ENCODE measurements at regions not wholly inside any gene's neighbourhood (a gene's known extent, or its start where the extent isn't known, plus 50 kb on each side); places are given as distances from the start of the nearest gene placed in this dataset.
A peak's percentile ranks its signal among the peaks of the same experiment; 100 is the strongest.

- DNase-seq (ENCODE audit: low spot score) = no peak
Measured at GRCh38 chr13:31896427-31896826, 135.1 kb upstream of the FRY start.

DNA sequence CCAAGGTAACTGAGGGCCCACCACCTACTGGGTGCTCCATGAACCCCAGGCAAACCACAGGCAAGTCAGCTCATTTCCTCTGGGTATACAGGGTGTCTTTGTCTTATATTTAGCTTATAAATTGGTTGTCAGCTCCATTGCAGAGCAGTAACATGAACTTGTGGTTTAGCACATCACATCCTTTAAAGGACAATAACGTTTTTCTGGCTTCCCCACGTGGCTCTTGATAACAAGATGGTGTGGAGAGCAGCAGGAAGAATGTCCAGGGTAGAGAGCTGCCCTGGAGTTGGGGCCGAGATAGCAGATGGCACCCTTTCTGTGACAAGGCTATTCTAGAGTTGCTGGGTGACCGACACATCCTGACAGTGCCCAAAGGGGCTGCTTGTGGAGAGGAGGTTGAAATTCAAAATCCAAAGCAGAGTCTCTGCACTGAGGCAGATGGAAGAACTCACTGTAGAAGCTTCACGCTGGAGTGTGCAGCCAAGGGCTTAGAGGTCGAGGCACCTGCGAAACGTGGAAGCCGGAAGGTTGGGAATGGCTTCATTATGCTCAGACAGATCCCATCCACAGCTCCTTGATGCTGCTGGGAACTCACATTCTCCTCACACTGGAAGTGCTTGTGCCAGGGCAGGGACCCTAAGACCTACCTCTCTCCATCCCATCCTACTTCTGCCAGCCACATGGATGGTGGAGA, 133.0 kb upstream of the FRY start:
- no peak for DNase-seq (ENCODE audit: low spot score)

DNA sequence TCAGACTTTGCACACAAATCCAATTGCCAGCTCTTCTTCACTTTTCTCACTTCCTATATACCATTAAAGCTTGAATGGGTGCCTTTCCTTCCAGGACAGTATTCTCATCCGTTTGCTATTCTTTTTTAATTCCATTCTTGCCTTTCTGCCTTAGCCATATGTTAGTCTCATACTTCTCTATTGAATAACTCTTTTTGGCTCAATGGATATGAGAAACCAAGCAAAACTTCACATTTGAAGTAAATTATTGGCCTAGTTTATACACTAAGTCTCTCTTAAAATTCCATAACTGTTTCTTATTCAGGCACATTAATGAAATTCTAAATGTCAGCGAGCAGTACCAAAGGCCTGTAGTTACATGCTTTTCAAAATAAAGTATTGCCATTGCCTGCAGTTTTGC, 129.6 kb upstream of the FRY start:
- DNase-seq (ENCODE audit: low spot score) = no peak

DNA sequence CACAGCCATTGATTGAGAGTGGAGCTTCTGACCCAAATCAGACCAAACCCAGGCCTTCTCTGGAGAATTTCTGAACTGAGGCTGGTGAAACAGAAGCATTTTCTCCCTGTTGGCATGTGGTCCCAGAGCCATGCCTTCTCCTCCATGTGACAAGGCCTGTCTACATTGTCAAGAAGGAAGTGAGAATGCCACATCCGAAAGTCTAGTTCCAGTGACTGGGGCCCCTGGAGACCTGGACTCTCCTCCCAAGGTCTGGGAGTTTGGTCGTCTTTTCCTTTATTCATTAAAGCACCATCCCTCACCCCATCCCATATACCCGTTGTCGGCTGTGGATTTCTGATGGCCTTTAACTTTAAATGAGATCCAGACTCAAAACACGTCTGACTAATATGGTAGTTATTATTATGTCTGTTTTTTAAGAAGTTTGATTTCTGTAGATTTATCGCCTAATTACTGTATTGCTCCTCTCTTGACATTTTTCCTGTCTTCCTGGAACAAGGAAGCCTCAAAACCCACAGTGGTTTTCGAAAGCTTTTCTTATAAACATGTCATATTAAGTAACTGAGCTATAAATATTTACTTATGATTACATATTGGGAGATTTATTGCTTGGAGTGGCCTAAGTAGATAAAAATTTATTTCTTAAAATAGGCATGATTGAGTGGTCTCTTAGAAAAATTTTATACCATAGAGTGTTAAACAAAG, 128.3 kb upstream of the FRY start:
- no peak for DNase-seq (ENCODE audit: low spot score)

DNA sequence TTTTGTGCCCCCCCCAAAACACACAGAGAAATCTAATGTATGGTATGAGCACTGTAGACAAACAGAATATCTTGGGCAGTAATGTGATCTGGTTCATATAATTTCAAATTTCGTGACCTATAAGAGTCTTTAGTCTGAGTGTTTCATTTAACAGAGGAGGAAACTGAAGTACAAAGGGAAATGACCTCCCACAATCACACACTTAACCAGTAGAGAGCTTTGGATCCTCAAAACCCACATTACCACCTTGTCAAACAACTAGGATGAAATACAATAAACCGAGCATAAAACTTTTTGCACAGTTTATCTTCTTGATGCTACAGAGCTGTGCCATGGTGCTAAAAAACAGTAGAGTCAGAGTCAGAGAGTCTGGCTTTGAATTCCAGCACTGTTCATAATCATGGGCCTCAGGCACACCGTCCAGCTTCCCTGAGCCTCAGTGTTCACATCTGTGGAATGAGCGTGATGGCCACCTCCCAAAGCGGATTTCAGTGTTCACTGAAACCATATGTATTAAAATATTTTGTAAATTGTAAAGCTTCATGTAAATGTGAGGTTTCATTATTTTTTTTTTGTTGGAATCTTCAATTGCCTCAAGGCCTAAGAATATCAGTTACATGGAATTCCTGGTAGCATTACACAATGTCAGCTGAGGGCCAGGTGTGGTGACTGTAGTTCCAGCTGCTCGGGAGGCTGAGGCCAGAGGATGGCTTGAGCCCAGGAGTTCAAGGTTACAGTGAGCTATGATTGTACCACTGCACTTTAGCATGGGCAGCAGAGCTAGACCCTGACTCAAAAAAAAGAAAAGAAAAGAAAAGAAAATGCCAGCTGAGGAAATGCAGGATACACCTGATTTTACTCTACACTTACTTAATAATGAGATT, 126.4 kb upstream of the FRY start:
- no peak for DNase-seq (ENCODE audit: low spot score)

DNA sequence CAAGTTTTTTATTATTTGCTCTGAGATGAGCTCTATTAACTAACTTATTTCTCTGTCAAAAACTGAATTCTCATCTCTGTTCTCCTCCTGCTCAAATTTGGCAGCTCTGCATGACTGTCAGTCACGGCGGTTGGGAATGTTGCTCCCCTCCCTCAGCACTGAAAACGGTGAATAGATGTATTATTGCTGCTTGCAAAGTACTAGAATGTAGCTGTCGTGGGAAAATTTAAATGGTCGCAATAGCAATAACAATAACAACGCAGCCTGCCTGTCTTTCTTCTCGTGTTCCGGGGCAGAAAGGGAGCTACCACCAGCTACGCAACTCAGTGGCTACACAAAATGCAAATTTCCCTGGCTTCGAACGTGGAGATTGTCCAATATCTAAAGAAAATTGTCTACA, 125.6 kb upstream of the FRY start:
- DNase-seq (ENCODE audit: low spot score) = no peak

DNA sequence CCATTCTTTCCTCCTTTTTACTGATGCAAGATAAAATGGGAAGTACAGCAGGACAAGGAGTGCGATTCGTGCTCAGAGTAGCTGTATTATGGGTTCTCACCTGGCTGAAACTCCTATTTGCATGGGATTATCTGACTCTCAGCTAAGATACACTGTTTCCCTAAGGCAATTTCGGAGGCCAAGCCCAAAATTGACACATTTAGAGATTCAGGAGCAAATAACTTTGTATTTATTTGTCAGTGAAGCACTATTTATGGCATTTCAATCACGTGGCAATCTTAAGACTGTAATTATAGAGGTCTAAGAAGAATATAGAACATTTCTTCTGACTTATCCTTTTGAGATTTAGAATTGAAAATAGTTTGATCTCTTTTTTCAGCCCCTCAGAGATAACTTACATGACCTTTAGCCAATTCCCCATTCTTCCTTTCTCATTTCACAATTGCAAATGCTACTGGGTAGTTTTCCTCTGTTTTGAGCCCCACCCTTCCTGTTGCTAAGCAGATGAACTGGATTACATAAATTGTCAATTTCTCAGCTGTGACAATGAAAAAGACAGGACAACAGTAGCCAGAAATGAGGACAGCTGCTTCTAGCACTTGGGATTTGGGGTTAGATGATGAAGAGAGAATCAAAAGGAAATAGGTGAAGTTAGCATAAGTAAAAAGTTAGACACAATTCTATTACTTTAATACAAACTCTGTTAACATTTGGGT, 122.7 kb upstream of the FRY start:
- no peak for DNase-seq (ENCODE audit: low spot score)

GRCh38 chr13:31909864-31910551, 121.6 kb upstream of the FRY start:
- peak; percentile 63 for DNase-seq (ENCODE audit: low spot score)

DNA sequence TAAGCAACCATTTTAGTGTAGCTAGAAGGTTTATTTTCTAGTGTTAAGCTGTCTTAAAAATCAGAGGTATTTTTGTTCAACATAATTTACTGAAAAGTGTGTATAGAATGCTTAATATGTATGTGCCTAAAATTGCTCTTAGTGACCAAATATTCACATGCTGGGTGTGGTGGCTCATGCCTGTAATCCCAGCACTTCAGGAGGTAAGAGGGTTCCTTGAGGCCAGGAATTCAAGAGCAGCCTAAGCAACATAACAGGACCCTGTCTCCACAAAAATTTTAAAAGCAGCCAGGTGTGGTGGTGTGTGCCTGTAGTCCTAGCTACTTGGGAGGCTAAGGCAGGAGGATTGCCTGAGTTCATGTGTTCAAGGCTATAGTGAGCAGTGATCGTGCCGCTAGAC, 120.9 kb upstream of the FRY start:
- DNase-seq (ENCODE audit: low spot score) = no peak

- DNase-seq (ENCODE audit: low spot score) = no peak
Measured at GRCh38 chr13:31912647-31913401, 118.8 kb upstream of the FRY start.

DNA sequence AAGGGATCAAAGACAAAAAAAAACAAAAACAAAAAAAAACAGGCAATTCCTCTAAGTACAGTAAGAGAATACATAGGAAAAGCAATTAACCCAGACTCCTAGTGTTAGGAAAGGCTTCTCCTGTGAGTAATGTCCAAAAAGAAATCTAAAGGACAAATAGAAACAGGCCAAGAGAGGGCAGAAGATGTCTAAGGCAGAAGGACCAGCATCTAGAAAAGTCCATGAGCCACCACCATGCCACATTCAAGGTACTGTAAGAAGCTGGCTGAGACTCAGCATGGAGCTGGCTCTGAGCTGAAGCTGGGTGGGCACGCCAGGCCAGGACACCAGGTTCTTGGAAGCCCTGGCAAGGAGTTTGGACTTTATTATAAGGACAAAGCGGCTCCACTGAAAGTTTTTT, 118.1 kb upstream of the FRY start:
- DNase-seq (ENCODE audit: low spot score) = no peak

- DNase-seq (ENCODE audit: low spot score) = no peak
Measured at GRCh38 chr13:31914843-31915242, 116.7 kb upstream of the FRY start.

DNA sequence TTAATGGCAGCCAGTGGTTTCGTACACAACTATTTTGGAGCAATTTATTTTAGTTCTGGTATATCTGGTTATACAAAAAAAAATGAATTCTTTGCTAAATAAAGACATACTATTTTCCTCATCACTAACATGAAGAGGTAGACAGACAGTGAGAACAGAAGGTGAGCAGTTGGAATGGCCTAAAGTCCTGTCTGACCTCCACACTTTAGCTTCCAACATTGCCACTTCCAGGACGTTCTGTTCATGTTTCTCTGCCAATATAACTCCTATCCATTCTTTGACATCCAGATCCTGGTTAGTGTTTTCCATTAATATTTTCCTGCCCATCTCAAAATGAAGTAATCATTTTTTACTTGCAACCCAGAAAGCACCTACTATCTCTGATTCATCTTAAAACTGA, 112.9 kb upstream of the FRY start:
- DNase-seq (ENCODE audit: low spot score) = no peak

DNA sequence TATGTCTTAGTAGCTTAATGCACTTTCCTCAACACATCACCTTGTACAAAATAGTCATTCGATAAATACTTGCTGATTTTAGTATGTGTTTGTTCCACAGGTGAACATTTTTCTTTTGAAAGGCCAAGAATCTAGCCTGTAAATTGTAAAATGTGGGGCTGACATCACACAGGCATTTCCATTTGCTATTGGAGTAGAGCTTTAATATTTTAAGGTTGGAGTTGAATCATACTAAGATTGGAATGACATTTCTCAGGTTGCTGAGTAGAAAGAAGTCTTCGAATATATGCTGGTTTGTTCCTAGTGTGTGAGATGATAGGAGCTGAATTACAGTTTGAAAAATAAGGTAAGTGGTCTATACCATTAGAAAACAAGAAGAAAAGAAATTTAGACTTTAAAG, 112.3 kb upstream of the FRY start:
- no peak for DNase-seq (ENCODE audit: low spot score)

DNA sequence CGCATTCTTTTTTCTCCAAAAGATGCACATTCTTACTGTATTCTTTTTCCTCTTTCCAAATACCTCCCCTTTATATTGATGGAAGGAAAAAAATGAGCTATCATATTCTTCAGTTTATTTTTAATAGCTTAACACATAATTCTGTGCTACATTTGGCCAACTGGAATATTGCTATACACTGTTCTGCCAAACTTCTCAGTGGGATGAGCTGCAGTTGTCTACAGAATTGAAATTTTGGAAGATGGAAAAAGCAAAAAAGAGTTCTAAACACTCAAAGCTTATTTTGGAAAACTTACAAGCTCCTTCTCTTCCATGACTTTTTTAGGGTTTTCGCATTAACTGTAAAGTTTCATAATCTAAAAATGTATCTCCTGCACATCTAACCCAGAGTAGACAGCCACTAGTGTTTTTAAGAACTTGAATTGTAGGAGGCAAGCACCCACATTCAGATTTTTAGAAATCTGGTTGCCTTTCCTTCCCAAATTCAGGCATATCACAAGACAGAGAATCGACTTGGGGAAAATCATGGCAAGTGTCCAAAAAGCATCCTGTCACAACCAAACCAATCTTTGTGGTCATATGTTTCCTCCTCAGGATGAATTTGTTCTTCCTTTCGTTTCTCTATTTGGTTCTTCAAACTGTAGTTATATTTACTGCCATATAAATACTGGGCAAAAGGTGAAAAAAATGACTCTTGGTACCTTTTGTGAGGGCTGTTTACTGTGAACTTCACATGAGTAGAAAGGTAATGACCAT, 111.4 kb upstream of the FRY start:
- no peak for DNase-seq (ENCODE audit: low spot score)

DNA sequence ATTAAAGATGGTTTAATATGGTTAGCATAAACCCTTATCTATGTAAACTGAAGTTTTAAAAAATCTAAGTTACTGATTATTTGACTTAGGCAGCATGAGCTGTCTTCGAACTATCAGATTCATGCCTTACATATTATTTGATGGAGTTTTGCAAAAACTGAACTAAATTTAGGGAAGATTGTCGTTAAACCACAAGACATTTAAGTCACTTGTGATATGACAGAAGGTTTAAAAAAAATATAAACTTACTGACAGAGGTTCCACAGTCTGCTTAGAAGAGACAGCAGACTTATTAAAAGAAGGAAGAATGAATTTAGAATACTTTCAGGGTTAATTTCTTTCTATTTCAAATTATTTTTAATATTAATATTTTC, 110.9 kb upstream of the FRY start:
- DNase-seq (ENCODE audit: low spot score) = no peak

DNA sequence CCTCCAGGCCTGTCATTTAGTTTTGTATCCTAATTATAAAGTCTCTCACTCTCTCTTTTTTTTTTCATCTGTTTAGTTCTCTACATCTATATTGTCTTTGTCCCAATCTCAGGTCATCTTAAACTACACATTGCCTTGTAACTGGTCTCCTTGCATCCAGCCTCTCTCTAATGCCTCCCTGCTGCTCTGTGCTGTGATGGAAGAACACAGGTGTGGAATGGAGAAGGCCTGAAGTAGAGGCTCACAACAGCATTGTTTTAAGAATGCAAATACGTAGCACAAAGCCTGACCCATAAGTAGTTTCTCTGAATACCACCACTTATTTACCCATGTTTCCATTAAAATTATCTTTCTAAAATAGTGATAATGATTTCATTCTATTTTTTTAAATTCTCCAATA, 108.8 kb upstream of the FRY start:
- no peak for DNase-seq (ENCODE audit: low spot score)

- DNase-seq (ENCODE audit: low spot score) = no peak
Measured at GRCh38 chr13:31923134-31923763, 108.3 kb upstream of the FRY start.

GRCh38 chr13:31925079-31925478, 106.5 kb upstream of the FRY start:
- DNase-seq (ENCODE audit: low spot score) = no peak

DNA sequence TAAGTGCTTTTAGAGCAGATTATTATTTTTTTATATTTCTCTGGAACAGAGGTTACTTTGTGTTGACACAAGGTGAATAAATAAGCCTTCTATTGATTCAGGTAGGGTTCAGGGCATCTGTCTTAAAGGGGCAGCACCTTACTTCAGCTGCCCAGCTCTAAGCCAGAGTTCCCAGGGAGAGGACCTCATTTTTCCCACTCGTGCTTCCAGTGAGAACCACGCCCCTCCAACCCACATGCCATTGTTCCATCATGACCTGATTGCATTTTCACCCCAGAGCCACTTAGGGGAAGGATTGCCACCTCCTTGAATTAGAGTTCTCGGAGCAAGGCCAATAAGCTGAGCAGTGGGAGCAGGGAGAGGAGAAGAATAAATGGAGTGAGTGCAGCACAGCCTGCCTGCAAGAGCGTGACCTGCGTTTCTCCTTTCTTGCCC, 104.3 kb upstream of the FRY start:
- DNase-seq (ENCODE audit: low spot score) = peak; percentile 50

Measured in mucosa of gallbladder (tissue), 1 donor.